GM21576 (cell line): ENCODE measurements at regions not wholly inside any gene's neighbourhood (a gene's known extent, or its start where the extent isn't known, plus 50 kb on each side); places are given as distances from the start of the nearest gene placed in this dataset.

Source experiments
- ATAC-seq: cut with Tn5 transposase; IDR thresholded peaks from one replicate; pipeline ENCODE4 v1.9.1; 2021; ENCODE audit warnings: mild to moderate bottlenecking, moderate library complexity; ENCODE audit not compliant: unreplicated experiment

DNA sequence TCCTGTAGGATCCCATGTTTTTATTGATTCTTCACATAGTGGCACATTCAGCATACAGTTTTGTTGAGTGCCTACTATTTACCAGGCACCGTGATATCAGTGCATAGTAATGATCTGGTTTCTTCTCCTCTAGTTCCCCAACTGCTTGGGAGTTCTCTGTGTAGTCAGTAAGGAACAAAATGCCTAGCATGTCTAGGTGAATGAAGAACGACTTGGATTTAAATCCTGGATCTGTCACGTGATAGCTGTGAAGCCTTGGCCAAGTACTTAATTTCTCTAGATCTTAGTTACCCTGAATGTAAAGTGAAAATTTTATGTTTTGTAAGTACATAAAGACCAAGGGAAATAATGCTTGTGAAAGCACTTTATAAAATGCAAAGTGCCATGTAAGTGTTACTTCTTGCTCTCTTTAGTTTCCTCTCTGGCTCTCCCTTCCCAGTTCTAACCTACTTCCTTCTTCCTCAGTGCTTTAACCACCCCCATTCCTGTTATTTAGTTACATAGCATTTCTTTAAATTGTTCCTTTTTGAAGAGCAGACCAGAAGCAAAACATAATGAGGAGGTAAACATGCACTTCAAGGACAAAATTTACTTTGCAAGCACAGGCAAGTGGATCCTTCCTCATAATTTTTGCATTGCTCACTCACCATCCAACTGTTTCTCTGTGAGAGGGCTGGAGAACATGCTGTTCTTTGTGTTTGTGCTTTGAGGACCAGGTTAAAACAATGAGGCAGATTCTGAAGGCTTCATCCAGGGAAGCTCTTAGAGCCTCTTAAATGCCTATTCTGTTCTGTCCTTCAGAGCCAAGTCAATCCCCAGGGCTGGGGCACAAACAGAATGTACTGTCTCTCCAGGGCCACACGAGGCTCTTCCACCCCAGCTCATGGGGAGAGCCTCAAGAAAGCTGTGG is 353.9 kb upstream of the TENM4 start:
- no peak for ATAC-seq

- ATAC-seq: no peak
Measured at GRCh38 chr11:79794057-79794456, 353.2 kb upstream of the TENM4 start.

DNA sequence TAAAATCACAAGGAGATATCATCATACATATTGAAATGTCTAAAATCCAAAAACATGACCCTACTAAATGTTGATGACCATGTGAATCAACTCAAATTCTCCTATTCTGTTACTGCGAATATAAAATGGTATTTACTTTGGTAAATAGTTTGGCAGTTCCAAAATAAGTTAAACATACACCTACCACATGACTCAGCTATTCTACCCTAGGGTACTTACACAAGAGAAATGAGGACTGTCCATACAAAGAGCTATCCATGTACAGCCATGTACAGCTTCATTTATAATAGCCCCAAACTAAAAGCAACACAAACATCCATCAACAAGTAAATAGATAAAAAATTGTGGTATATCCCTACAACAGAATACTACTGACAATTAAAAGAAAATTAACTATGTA is 346.1 kb upstream of the TENM4 start:
- ATAC-seq: no peak

- ATAC-seq: no peak
Measured at GRCh38 chr11:79783833-79784232, 343.0 kb upstream of the TENM4 start.

DNA sequence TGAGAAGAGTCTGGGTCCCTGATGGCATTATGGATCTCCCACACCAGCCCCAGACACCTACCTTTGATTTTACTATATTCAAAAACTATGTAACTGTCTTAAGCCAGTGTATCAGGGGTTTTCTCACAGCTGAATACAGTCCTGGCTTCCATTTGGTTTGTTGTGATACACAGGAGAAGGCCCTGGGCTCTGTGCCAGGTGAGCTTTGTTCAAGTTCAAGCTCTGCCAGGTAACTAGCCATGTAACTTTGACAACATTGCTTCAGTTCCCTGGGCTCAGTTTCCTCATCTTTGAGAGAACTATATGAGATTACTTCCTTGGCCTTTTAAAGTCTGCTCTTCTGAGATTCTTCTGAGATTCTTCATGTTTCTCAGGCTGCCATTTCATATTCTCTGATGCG is 327.5 kb upstream of the TENM4 start:
- no peak for ATAC-seq

GRCh38 chr11:79762279-79762921 is 321.6 kb upstream of the TENM4 start:
- ATAC-seq: no peak

- ATAC-seq: no peak
Measured at GRCh38 chr11:79758325-79758724, 317.5 kb upstream of the TENM4 start.

DNA sequence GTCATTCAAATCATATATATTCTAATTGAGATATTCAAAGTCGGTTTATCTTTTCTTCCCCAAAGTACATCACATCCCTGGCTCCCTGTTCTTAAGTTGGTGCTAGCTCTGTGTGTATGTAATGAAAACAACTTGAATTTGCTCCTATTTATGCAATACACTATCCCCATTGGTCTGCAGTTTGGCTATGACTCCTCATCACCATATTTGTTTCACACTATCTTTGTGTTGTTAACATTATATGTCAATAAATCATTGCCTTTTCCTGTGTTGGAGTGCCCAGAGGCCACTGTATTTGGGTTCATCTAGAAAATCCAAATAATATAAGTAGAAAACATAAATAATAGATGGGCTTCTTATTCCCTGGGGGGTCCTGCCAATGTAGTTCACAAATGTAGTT is 306.6 kb upstream of the TENM4 start:
- no peak for ATAC-seq

DNA sequence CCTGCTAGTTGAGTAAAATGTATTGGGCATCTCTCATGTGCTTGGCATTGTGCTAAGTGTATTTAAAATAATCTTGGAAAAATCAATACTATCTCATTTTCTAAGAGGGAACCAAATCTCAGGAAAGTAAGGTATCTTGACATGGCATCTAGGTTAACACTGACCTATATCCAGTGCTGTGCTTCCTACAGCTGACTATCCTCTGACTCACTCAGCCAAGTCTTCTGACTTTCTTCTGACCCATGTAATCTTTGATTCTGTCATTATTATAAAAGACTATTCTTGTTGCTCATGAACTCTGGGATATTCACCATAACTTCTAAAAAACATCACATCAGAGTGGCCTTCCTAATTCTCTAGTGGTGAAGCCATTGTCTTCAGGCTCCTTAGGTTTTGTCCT is 304.1 kb upstream of the TENM4 start:
- ATAC-seq: no peak

DNA sequence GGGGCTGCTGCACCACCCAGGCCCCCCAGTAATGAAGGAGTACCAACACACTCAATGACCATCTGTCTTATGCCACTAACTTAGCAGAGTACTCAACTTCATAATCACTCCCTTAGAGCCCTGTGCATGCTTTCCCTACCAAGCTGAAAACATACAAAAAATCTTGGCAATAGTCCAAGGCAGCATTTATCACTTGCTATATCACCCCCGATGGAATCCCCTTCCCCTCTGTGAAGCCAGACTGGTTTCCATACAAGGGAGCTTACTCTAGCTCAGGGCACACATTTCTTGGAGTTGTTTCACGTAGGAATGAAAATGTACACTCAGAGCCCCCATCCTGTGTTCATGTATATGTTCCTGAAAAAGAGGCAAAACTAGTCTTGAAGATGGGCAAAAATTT is 301.3 kb upstream of the TENM4 start:
- no peak for ATAC-seq

DNA sequence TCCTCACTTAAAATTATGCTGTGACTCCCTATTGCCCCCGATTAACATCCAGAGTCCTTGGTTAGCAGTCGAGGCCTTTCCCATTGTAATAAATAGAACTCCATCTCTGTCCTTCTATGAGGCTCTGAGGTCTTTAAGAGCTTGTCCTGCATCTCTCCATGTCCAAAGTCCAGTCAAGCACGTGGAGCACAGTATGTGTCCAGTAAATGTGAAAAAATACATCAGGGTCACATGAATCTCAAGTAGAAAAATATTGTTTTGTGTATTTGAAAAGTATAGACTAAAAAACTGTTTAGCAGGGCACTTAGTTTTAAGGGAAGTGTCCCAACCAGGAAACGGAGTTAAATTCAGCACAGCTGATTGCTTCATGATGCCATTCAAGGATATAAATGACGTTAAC is 298.8 kb upstream of the TENM4 start:
- ATAC-seq: no peak

GRCh38 chr11:79727221-79727620 is 286.4 kb upstream of the TENM4 start:
- no peak for ATAC-seq

GRCh38 chr11:79720115-79720514 is 279.3 kb upstream of the TENM4 start:
- no peak for ATAC-seq

DNA sequence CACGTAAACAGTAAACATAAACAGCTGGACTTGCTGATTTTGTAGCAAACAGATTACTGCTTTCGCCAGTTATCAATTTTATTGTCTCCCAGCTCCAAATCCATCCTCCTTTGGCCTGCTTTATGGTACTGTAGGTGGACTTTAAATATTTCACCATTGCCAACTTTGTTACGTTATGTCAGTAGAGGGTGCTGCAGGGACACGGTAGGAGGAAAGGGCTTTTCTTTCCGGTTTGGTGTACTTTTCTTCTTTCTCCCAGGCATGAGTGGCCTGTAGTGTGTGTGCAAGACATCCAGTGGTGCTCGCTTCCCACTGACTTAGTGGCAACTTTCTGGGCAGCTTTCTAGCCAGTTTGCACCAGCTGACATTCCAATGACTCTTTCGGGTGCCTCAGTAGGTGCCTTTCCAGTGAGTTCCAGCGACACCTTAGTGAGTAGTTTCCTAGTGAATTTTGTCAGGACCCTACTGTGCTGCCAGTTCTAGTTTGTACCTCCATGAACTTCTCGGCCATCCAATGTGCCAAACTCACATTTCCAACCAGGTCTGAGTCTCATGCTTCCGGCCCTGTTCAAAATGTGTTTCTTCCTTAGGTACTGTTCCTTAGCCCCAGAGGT is 267.6 kb upstream of the TENM4 start:
- ATAC-seq: peak; percentile 78

DNA sequence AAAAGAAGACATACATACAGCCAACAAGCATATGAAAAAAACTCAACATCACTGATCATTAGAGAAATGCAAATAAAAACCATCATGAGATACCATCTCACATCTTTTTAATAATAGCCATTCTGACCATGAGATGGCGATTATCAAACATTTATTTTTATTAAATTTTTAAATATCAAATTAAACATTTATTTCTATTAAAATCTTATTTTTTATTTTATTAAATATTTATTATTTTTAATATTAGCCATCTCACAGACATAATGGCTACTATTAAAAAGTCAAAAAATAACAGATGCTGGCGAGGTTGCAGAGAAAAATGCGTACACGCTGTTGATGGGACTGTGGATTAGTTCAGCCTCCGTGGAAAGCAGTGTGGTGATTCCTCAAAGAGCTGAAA is 264.8 kb upstream of the TENM4 start:
- no peak for ATAC-seq

DNA sequence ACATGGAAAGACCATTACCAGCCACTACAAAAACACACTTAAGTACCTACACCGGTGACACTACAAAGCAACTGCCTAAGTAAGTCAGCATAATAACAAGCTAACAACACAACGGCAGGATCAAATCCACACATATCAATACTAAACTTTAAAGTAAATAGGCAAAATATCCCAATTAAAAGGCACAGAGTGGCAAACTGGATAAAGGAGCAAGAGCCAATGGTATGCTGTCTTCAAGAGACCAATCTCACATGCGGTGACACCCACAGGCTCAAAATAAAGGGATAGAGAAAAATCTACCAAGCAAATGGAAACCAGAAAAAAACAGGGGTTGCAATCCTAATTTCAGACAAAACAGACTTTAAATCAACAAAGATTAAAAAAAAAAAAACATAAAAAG is 261.5 kb upstream of the TENM4 start:
- no peak for ATAC-seq

DNA sequence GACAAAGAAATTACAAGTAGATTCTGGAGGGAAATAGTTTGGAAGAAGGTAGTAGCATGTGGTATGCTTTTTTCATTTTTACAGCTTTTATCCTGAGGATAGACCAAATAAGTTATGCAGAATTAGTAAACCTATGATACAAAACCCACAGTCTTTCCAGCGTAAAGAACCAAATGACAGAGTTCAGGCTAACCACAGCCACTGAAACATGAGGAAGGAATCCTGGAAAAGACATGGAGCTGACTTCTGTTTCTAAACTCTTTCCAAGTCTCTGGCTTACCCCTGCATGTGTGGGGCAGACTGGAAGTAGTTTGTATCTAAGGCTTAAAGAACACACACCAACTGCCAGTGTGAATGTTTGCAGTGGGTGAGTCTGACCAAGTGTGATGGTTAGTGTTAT is 258.4 kb upstream of the TENM4 start:
- ATAC-seq: no peak

- peak; percentile 54 for ATAC-seq
Measured at GRCh38 chr11:79697905-79698304, 257.1 kb upstream of the TENM4 start.

GRCh38 chr11:79694368-79694767 is 253.5 kb upstream of the TENM4 start:
- no peak for ATAC-seq

- no peak for ATAC-seq
Measured at GRCh38 chr11:79691445-79691844, 250.6 kb upstream of the TENM4 start.

GRCh38 chr11:79686703-79687419 is 246.0 kb upstream of the TENM4 start:
- no peak for ATAC-seq
